Fibroblast of lung (primary cell): ENCODE measurements at regions not wholly inside any gene's neighbourhood (a gene's known extent, or its start where the extent isn't known, plus 50 kb on each side); places are given as distances from the start of the nearest gene placed in this dataset.

Experiments
- DNase-seq, 2 donors: peaks; one replicate each; pipeline versions ENCODE4 v3.0.0 to v3.0.0-alpha.2; 2010; ENCODE audit warnings: low read depth in 2 of 2
- H2AFZ ChIP-seq: 2 replicates; pipeline ENCODE4 v1.5.1; 2012; ENCODE audit warnings: low read length, control low read depth, inconsistent platforms
- H3K27ac ChIP-seq: 2 replicates; pipeline ENCODE4 v1.5.1; 2011; ENCODE audit warnings: low read length, control low read depth; ENCODE audit not compliant: insufficient read depth
- H3K27me3 ChIP-seq: 2 replicates; pipeline ENCODE4 v1.5.1; 2011; ENCODE audit warnings: mild to moderate bottlenecking, low read length; ENCODE audit not compliant: control insufficient read depth, insufficient read depth
- H3K36me3 ChIP-seq: 2 replicates; pipeline ENCODE4 v1.5.1; 2011; ENCODE audit warnings: low read length; ENCODE audit not compliant: control insufficient read depth, insufficient read depth
- H3K4me1 ChIP-seq: 2 replicates; pipeline ENCODE4 v1.5.1; 2011; ENCODE audit warnings: low read length; ENCODE audit not compliant: control insufficient read depth, insufficient read depth; ENCODE audit errors: extremely low read depth
- H3K4me2 ChIP-seq: 2 replicates; pipeline ENCODE4 v1.5.1; 2011; ENCODE audit warnings: low read length, control low read depth; ENCODE audit not compliant: insufficient read depth; ENCODE audit errors: extremely low read depth
- H3K4me3 ChIP-seq, 4 experiments: fragments of 200-600 bp in 1 of 4; sonication (generic) in 1 of 4; replicated peaks in 1 of 4; 2 replicates each; pipeline ENCODE4 v1.5.1; 2011 to 2016; ENCODE audit warnings: low read length in 4 of 4, low read depth in 3 of 4, mild to moderate bottlenecking in 3 of 4, control low read depth in 2 of 4, inconsistent platforms in 1 of 4, mixed read lengths in 1 of 4; ENCODE audit not compliant: insufficient read depth in 1 of 4; ENCODE audit errors: control extremely low read depth in 1 of 4
- H3K79me2 ChIP-seq: 2 replicates; pipeline ENCODE4 v1.5.1; 2012; ENCODE audit warnings: mild to moderate bottlenecking, low read length, inconsistent platforms; ENCODE audit not compliant: control insufficient read depth, insufficient read depth
- H3K9ac ChIP-seq: 2 replicates; pipeline ENCODE4 v1.5.1; 2011; ENCODE audit warnings: mild to moderate bottlenecking, low read length, control low read depth; ENCODE audit not compliant: insufficient read depth
- H3K9me3 ChIP-seq: 2 replicates; pipeline ENCODE4 v1.5.1; 2012; ENCODE audit warnings: low read depth, low read length; ENCODE audit not compliant: control insufficient read depth, insufficient read depth
- H4K20me1 ChIP-seq: 2 replicates; pipeline ENCODE4 v1.5.1; 2011; ENCODE audit warnings: low read length; ENCODE audit not compliant: control insufficient read depth, insufficient read depth; ENCODE audit errors: extremely low read depth
- CTCF ChIP-seq, 2 donors: IDR thresholded peaks in 1 of 2; conservative IDR thresholded peaks in 1 of 2; 1 replicate in 1 of 2; 2 replicates in 1 of 2; pipeline ENCODE4 v1.5.1; 2011 to 2012; ENCODE audit warnings: low read length in 2 of 2, control low read depth in 1 of 2, inconsistent platforms in 1 of 2, low read depth in 1 of 2, mild to moderate bottlenecking in 1 of 2
- EZH2 ChIP-seq: IDR thresholded peaks from 2 replicates; pipeline ENCODE4 v1.5.1; 2012; ENCODE audit warnings: low read length, control low read depth, mild to moderate bottlenecking; ENCODE audit errors: missing control alignments

- Histone ChIP-seq H3K27ac (no peak overlapping the region), H3K4me2 (no peak overlapping the region), H3K79me2 (no peaks in the 10 kb centered on the region), H3K27me3 (no peaks in the 10 kb centered on the region), H3K36me3 (no peaks in the 10 kb centered on the region), H3K9me3 (no peaks in the 10 kb centered on the region), H3K4me1 (peaks cover 3% of the 10 kb centered on the region), H3K9ac (no peak overlapping the region), H4K20me1 (no peaks in the 10 kb centered on the region), H2AFZ (no peak overlapping the region), H3K4me3 (no peak overlapping the region)
- TF ChIP-seq CTCF (conservative IDR thresholded peaks at IDR 0.05 in 1 of 2, IDR thresholded peaks at IDR 0.05 in 1 of 2; ENCODE audit: low read depth in 1 of 2, low read length in 2 of 2), result no peak
- no peak for TF ChIP-seq EZH2
- DNase-seq, result peak; percentile 25 to 28
Observed at GRCh38 chr6:128605961-128606360, 85.6 kb upstream of the PTPRK start.

- H4K20me1 ChIP-seq, result no peaks in the 10 kb centered on the region
- no peaks in the 10 kb centered on the region for H3K9me3 ChIP-seq
- no peaks in the 10 kb centered on the region for H3K27me3 ChIP-seq
- no peaks in the 10 kb centered on the region for H3K36me3 ChIP-seq
- peak overlapping the region; percentile 58 for H2AFZ ChIP-seq
- no peak overlapping the region for H3K4me3 ChIP-seq
- peaks cover 14% of the 10 kb centered on the region for H3K4me1 ChIP-seq
- H3K27ac ChIP-seq, result peak overlapping the region; percentile 80
- TF ChIP-seq EZH2 (no peak), CTCF (conservative IDR thresholded peaks at IDR 0.05 in 1 of 2, IDR thresholded peaks at IDR 0.05 in 1 of 2; ENCODE audit: low read depth in 1 of 2, low read length in 2 of 2) (no peak)
- DNase-seq, result peak; percentile 50 to 64
- H3K4me2 ChIP-seq, result peak overlapping the region; percentile 58
- H3K9ac ChIP-seq, result no peak overlapping the region
- H3K79me2 ChIP-seq, result no peaks in the 10 kb centered on the region
Observed at GRCh38 chr6:128601060-128601459, 80.7 kb upstream of the PTPRK start.

GRCh38 chr6:128600397-128600951 is 80.1 kb upstream of the PTPRK start:
- H2AFZ ChIP-seq, result no peak overlapping the region

More at GRCh38 chr6:128600397-128600951, 80.1 kb upstream of the PTPRK start:
- DNase-seq, result peak; percentile 93 to 98
- Histone ChIP-seq H3K4me2 (peak overlapping the region; percentile 58), H3K4me3 (no peak overlapping the region), H3K27ac (peak overlapping the region; percentile 80), H3K27me3 (no peaks in the 10 kb centered on the region), H3K4me1 (peaks cover 14% of the 10 kb centered on the region), H3K9me3 (no peaks in the 10 kb centered on the region), H3K9ac (no peak overlapping the region), H4K20me1 (no peaks in the 10 kb centered on the region), H3K79me2 (no peaks in the 10 kb centered on the region), H3K36me3 (no peaks in the 10 kb centered on the region)
- TF ChIP-seq EZH2 (no peak), CTCF (conservative IDR thresholded peaks at IDR 0.05 in 1 of 2, IDR thresholded peaks at IDR 0.05 in 1 of 2; ENCODE audit: low read depth in 1 of 2, low read length in 2 of 2) (no peak)
